ENCODE measurements at regions not wholly inside any gene's neighbourhood (a gene's known extent, or its start where the extent isn't known, plus 50 kb on each side); places are given as distances from the start of the nearest gene placed in this dataset.
"Not testable (repeated sequence)": the region's sequence is repeated elsewhere in the genome, so short reads cannot be mapped to it uniquely, and the experiment has no call there.

GRCh38 chr11:3499198-3499597 lies 120.3 kb upstream of the ZNF195 start:
- Mint-ChIP-seq H3K27me3 (peaks cover 4 to 34% (median 9%) of the 10 kb centered on the region in 3 donors), H3K27ac (peak overlapping the region in 1 of 6 donors; percentile 51), H3K4me3 (peak overlapping the region in 1 of 8 donors; percentile 42)
- not testable (repeated sequence) for H3K9me3 Mint-ChIP-seq; DNase-seq; H3K4me1 Mint-ChIP-seq; ATAC-seq (ENCODE audit: low read depth in 2 of 2); H3K36me3 Mint-ChIP-seq

DNA sequence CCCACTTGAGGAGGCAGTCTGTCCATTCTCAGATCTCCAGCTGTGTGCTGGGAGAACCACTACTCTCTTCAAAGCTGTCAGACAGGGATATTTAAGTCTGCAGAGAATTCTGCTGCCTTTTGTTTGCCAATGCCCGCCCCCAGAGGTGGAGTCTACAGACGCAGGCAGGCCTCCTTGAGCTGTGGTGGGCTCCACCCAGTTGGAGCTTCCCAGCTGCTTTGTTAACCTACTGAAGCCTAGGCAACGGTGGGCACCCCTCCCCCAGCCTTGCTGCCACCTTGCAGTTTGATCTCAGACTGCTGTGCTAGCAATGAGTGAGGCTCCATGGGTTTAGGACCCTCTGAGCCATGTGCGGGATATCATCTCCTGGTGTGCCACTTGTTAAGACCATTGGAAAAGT lies 119.4 kb upstream of the ZNF195 start:
- not testable (repeated sequence) for H3K27ac Mint-ChIP-seq; DNase-seq; H3K9me3 Mint-ChIP-seq; H3K36me3 Mint-ChIP-seq; H3K4me1 Mint-ChIP-seq; ATAC-seq (ENCODE audit: low read depth in 2 of 2); H3K4me3 Mint-ChIP-seq
- peaks cover 4 to 34% (median 9%) of the 10 kb centered on the region in 3 donors for H3K27me3 Mint-ChIP-seq

DNA sequence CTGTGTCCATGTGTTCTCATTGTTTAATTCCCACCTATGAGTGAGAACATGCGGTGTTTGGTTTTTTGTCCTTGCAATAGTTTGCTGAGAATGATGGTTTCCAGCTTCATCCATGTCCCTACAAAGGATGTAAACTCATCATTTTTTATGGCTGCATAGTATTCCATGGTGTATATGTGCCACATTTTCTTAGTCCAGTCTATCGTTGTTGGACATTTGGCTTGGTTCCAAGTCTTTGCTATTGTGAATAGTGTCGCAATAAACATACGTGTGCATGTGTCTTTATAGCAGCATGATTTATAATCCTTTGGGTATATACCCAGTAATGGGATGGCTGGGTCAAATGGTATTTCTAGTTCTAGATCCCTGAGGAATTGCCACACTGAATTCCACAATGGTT lies 114.2 kb upstream of the ZNF195 start:
- H3K4me3 Mint-ChIP-seq; H3K9me3 Mint-ChIP-seq; ATAC-seq (ENCODE audit: low read depth in 2 of 2); H3K4me1 Mint-ChIP-seq; DNase-seq; H3K27ac Mint-ChIP-seq; H3K36me3 Mint-ChIP-seq: not testable (repeated sequence)
- H3K27me3 Mint-ChIP-seq = peaks cover 0 to 19% (median 8%) of the 10 kb centered on the region in 3 donors

DNA sequence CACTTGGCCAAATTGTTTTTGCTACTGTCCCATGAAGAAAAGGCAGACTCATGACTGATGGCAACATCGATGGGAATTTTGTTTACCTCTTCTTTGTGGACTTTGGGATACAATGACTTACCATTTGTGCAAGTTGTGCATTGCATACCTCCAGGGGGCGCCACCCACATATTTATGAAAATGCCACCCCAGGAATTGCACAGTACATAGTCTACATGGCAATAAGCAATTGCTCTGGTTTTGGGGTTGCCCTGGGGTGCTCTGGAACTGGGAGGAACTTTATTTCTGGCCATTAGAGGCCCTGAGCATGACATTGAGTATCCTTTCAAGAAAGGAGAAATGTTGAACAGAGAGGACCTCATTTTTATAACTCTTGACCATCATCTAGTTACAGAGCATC lies 109.1 kb upstream of the ZNF195 start:
- not testable (repeated sequence) for H3K36me3 Mint-ChIP-seq; ATAC-seq (ENCODE audit: low read depth in 2 of 2); H3K9me3 Mint-ChIP-seq; DNase-seq; H3K4me1 Mint-ChIP-seq; H3K27ac Mint-ChIP-seq; H3K4me3 Mint-ChIP-seq
- H3K27me3 Mint-ChIP-seq = peaks cover 3 to 23% (median 12%) of the 10 kb centered on the region in 3 donors

DNA sequence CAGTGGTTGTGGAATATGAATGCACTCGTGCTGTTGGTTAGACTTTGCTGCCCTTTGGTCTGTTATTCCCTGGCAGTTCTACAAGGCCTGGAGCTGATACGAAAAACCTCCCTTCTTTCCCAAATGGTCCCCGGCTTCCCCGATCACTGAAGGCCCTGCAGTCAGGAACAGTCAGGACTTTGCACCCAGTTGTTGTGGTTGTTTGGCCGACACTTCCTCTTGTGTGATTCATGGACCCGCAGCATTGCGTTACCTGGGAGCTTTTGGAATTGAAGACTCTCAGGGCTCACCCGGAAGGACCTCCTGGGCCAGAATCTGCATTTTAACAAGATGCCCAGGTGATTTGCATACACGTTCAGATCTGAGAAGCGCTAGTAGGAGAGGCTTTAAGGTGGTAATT lies 106.8 kb upstream of the ZNF195 start:
- not testable (repeated sequence) for H3K4me1 Mint-ChIP-seq; DNase-seq; H3K27ac Mint-ChIP-seq; H3K36me3 Mint-ChIP-seq; H3K4me3 Mint-ChIP-seq; ATAC-seq (ENCODE audit: low read depth in 2 of 2)
- Mint-ChIP-seq H3K27me3 (peaks cover 3 to 31% (median 23%) of the 10 kb centered on the region in 3 donors), H3K9me3 (peaks cover 5 to 11% (median 8%) of the 10 kb centered on the region in 7 donors)

GRCh38 chr11:3476937-3477885 lies 98.3 kb upstream of the ZNF195 start:
- not testable (repeated sequence) for DNase-seq; H3K36me3 Mint-ChIP-seq; H3K9me3 Mint-ChIP-seq; H3K27ac Mint-ChIP-seq; H3K4me1 Mint-ChIP-seq; H3K4me3 Mint-ChIP-seq; ATAC-seq (ENCODE audit: low read depth in 2 of 2)
- peaks cover 0 to 16% (median 4%) of the 10 kb centered on the region in 3 donors for H3K27me3 Mint-ChIP-seq

DNA sequence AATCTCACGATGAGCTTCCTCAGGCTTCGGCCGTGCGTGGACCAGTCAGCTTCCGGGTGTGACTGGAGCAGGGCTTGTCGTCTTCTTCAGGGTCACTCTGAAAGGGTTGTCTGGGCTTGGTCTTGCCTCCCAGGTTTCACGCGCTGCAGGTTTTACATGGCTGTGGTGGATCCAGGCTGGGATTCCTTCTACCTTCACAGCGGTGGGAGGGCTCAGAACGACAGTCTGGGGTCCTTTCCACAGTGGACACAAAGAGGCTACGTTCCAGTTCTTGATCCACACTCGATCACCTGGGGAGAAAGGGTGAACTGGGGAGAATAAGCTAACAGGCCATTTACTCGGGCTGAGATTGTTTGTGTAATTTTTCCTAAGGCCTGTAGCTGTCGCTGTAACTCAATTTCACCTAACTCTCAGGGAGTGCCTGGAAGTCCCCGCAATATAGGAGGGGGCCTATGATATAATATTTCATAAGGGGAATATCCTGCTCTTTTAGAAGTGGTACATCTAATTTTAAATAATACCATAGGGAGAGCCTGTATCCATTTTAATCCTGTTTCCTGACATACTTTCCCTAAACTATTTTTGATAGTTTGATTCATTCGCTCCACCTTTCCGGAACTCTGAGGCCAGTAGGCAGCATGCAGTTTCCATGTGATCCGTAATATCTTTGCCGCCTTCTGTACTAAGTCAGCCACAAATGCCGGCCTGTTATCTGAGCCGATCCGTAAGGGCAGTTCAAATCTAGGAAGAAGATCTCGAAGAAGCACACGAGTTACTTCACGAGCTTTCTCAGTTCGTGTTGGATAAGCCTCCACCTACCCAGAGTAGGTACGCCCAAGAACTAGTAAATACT lies 97.4 kb upstream of the ZNF195 start:
- not testable (repeated sequence) for H3K9me3 Mint-ChIP-seq; H3K27ac Mint-ChIP-seq; ATAC-seq (ENCODE audit: low read depth in 2 of 2); H3K4me1 Mint-ChIP-seq; H3K4me3 Mint-ChIP-seq; DNase-seq; H3K36me3 Mint-ChIP-seq
- H3K27me3 Mint-ChIP-seq = peaks cover 0 to 14% (median 0%) of the 10 kb centered on the region in 3 donors

GRCh38 chr11:3468963-3469362 lies 90.0 kb upstream of the ZNF195 start:
- not testable (repeated sequence) for DNase-seq; H3K9me3 Mint-ChIP-seq; H3K4me1 Mint-ChIP-seq; H3K36me3 Mint-ChIP-seq; H3K27ac Mint-ChIP-seq; ATAC-seq (ENCODE audit: low read depth in 2 of 2); H3K4me3 Mint-ChIP-seq
- H3K27me3 Mint-ChIP-seq = peaks cover 0 to 24% (median 9%) of the 10 kb centered on the region in 3 donors

- DNase-seq; H3K4me1 Mint-ChIP-seq; H3K4me3 Mint-ChIP-seq; H3K36me3 Mint-ChIP-seq; ATAC-seq (ENCODE audit: low read depth in 2 of 2); H3K9me3 Mint-ChIP-seq: not testable (repeated sequence)
- peaks cover 0 to 22% (median 9%) of the 10 kb centered on the region in 3 donors for H3K27me3 Mint-ChIP-seq
- H3K27ac Mint-ChIP-seq = peak overlapping the region in 2 of 6 donors; percentile 42 to 54
Observed at GRCh38 chr11:3467599-3467998, 88.7 kb upstream of the ZNF195 start.

- Mint-ChIP-seq H3K4me1 (peaks cover 7 to 12% (median 12%) of the 10 kb centered on the region in 3 donors), H3K27me3 (peaks cover 32 to 35% (median 35%) of the 10 kb centered on the region in 3 donors), H3K27ac (peak overlapping the region in 1 of 6 donors; percentile 64), H3K4me3 (peak overlapping the region in 5 of 8 donors; percentile 11 to 75 (median 47))
- H3K36me3 Mint-ChIP-seq; H3K9me3 Mint-ChIP-seq; ATAC-seq (ENCODE audit: low read depth in 2 of 2); DNase-seq: not testable (repeated sequence)
Observed at GRCh38 chr11:3455666-3456065, 76.7 kb upstream of the ZNF195 start.

- not testable (repeated sequence) for H3K36me3 Mint-ChIP-seq; H3K9me3 Mint-ChIP-seq; ATAC-seq (ENCODE audit: low read depth in 2 of 2)
- peaks cover 27 to 35% (median 27%) of the 10 kb centered on the region in 3 donors for H3K27me3 Mint-ChIP-seq
- H3K4me1 Mint-ChIP-seq = peaks cover 7 to 12% (median 12%) of the 10 kb centered on the region in 3 donors
- H3K27ac Mint-ChIP-seq = peak overlapping the region in 1 of 6 donors; percentile 69
- peak; percentile 31 for DNase-seq
- peak overlapping the region in 6 of 8 donors; percentile 3 to 77 (median 55) for H3K4me3 Mint-ChIP-seq
Observed at GRCh38 chr11:3454844-3455243, 75.9 kb upstream of the ZNF195 start.

DNA sequence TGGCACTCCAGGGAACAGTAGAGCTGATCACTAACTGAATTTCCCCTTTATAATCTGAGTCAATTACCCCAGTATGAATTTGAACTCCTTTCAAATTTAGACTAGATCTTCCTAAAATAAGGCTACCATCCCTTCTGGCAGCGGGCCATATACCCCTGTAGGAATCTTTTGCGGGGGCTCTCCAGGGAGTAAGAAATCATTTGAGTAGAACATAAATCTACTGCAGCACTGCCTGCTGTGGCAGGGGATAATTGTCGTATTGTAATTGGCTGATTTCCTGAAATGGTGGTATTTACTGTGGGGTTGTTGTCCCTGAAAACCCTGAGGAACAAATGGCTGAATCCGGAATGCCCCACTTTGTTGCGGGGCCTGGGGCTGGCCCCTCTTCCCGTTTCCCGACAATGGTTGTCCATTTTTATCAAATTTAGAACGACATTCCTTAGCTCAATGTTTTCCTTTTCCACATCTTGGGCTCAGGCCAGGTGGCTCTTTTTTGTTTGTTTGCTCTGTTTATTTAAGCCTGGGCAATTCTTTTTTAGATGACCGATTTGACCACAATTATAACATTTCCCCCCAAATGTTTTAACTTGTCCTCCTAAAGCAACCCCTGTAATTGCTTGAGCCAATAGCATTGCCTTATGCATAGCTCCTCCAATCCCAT lies 74.8 kb upstream of the ZNF195 start:
- not testable (repeated sequence) for DNase-seq; H3K27ac Mint-ChIP-seq; H3K36me3 Mint-ChIP-seq; H3K9me3 Mint-ChIP-seq; H3K4me3 Mint-ChIP-seq; ATAC-seq (ENCODE audit: low read depth in 2 of 2)
- peaks cover 27 to 35% (median 27%) of the 10 kb centered on the region in 3 donors for H3K27me3 Mint-ChIP-seq
- peaks cover 7 to 12% (median 12%) of the 10 kb centered on the region in 3 donors for H3K4me1 Mint-ChIP-seq

GRCh38 chr11:3450822-3451221 lies 71.9 kb upstream of the ZNF195 start:
- not testable (repeated sequence) for ATAC-seq (ENCODE audit: low read depth in 2 of 2); H3K4me3 Mint-ChIP-seq; H3K36me3 Mint-ChIP-seq; DNase-seq; H3K27ac Mint-ChIP-seq; H3K9me3 Mint-ChIP-seq
- Mint-ChIP-seq H3K27me3 (peaks cover 22 to 33% (median 30%) of the 10 kb centered on the region in 3 donors), H3K4me1 (peaks cover 7 to 12% (median 11%) of the 10 kb centered on the region in 3 donors)

All from naive B cell (primary cell).